ENCODE measurements at regions not wholly inside any gene's neighbourhood (a gene's known extent, or its start where the extent isn't known, plus 50 kb on each side); places are given as distances from the start of the nearest gene placed in this dataset.

DNA sequence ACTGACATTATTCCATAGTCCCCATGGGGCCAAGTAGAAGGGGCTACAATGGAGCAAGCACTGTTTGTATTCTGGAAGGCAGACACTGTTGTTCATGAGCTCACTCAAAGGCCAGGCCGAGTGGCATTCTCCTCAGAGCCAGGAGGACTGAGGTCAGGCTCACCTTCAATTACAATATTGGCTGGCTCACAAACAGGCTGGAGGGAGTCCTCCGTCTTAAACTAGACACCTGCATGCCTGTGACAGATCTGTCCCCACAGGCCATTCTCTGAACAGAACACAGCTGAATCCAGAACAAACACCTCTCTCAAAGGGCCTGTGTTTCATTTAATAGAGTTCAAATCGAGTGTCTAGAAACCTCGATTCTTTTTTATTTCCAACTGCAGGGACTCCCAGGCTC is 347.4 kb upstream of the PPP2R3A start:
- ATAC-seq (replicated peaks in 1 of 2) (no peak), DNase-seq (no peak)
- Mint-ChIP-seq H3K9me3 (peaks cover 2 to 5% of the 10 kb centered on the region in 2 donors), H3K4me1 (ENCODE audit: low read depth) (no peaks in the 10 kb centered on the region), H3K4me3 (no peak overlapping the region), H3K36me3 (ENCODE audit: insufficient read depth in 2 of 2) (peaks cover 0 to 2% of the 10 kb centered on the region in 2 donors), H3K27ac (no peak overlapping the region), H3K27me3 (ENCODE audit: low read depth) (no peaks in the 10 kb centered on the region)

DNA sequence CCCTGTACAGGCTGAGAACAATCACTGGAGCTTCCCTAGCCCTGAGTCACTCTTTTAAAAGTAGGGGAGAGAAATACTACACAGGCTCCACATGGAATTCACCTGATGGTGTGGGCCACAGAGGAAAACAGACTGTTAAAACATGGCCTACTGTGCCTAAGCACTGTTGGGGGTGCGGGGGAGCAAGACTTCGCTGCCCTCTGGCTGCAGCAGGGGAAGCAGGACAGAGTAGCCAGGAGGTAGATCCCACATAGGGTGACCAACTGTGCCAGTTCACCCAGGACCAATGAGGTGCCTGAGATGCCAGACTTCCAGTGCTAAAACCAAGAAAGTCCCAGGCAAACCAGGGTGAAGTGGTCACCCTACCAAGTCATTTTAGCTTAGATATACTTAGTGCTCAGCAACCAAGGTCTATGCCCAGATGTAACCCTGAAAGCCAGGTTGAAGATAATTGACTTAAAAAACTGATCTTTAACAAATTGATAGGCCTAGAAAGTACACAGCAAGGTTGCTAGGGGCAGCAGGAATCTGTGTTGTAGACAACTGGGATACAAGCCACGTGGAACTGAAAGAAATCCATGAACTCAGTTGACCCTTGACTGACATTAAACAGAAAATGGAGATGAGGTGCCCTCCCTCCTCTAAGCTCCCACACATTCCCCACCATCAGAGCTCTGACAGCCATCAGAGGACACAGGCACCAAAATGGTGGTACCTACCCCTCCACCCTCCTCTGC is 344.2 kb upstream of the PPP2R3A start:
- peaks cover 0 to 1% of the 10 kb centered on the region in 2 donors for H3K36me3 Mint-ChIP-seq (ENCODE audit: insufficient read depth in 2 of 2)
- H3K27me3 Mint-ChIP-seq (ENCODE audit: low read depth), result no peaks in the 10 kb centered on the region
- H3K27ac Mint-ChIP-seq, result no peak overlapping the region
- ATAC-seq (replicated peaks in 1 of 2) (no peak), DNase-seq (no peak)
- H3K9me3 Mint-ChIP-seq, result peaks cover 0 to 2% of the 10 kb centered on the region in 2 donors
- no peak overlapping the region for H3K4me3 Mint-ChIP-seq
- no peaks in the 10 kb centered on the region for H3K4me1 Mint-ChIP-seq (ENCODE audit: low read depth)

DNA sequence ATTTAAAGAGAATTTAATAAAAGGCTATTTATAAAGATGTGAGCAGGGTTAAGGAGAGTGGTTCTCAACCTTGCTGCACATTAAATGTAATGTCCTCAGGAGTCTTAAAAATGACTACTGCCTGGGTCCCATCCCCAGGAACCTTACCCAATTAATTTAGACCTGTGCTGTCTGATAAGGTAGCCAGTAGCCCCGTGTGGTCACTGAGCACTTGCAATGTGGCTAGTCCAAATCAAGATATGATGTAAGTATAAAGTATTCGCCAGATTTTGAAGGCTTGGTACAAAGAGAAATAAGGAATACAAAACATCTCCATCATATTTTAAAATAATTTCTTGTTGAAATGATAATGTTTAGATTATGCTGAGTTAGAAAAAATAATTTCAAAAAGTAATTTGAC is 343.3 kb upstream of the PPP2R3A start:
- Mint-ChIP-seq H3K27ac (no peak overlapping the region), H3K9me3 (no peaks in the 10 kb centered on the region), H3K36me3 (ENCODE audit: insufficient read depth in 2 of 2) (no peaks in the 10 kb centered on the region), H3K4me1 (ENCODE audit: low read depth) (no peaks in the 10 kb centered on the region), H3K4me3 (no peak overlapping the region), H3K27me3 (ENCODE audit: low read depth) (no peaks in the 10 kb centered on the region)
- DNase-seq, result no peak
- ATAC-seq (replicated peaks in 1 of 2), result no peak

DNA sequence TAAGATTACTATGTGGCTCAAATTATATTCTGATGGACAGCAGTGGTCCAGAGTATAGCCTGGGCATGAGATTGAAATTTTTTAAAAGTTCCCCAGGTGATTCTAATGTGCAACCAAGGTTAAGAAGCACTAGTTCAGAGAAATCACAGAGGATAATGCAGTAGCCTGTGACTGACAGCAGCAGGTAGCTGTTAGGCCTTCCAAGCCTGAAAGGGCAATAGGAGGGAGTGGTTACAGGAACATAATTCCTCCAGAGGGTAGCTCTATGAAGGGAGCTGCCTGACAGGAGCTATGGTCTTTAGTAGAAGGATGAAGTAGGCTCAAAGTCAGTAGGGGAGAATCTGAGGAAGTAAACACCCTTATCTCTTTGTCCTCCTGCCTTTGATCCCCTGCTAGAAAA is 342.9 kb upstream of the PPP2R3A start:
- no peaks in the 10 kb centered on the region for H3K9me3 Mint-ChIP-seq

DNA sequence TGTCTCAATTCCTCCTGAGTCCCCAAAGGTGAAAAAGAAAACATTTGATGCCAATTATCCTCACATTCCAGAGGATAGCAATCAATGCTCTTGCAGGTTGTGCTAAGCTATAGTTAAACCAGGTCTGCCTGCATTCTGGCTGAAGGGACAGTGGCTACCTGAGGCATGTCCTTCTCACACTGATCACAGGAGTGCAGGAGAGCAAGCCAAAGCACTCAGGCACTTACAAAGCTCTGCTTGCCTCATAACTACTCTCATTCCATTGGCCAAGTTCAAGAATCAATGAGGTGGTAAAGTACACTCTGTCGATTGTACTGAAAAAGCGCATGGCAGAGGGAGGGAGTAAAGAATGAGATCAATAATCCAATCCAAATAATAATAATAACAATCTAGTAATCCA is 342.0 kb upstream of the PPP2R3A start:
- Mint-ChIP-seq H3K4me3 (no peak overlapping the region), H3K36me3 (ENCODE audit: insufficient read depth in 2 of 2) (no peaks in the 10 kb centered on the region), H3K9me3 (no peaks in the 10 kb centered on the region), H3K27me3 (ENCODE audit: low read depth) (no peaks in the 10 kb centered on the region), H3K27ac (no peak overlapping the region), H3K4me1 (ENCODE audit: low read depth) (no peaks in the 10 kb centered on the region)
- no peak for DNase-seq
- ATAC-seq (replicated peaks in 1 of 2), result no peak

More for the DNA sequence above, 342.9 kb upstream of the PPP2R3A start:
- Mint-ChIP-seq H3K27me3 (ENCODE audit: low read depth) (no peaks in the 10 kb centered on the region), H3K4me3 (no peak overlapping the region), H3K4me1 (ENCODE audit: low read depth) (no peaks in the 10 kb centered on the region), H3K36me3 (ENCODE audit: insufficient read depth in 2 of 2) (no peaks in the 10 kb centered on the region), H3K27ac (no peak overlapping the region)
- ATAC-seq (replicated peaks in 1 of 2) (no peak), DNase-seq (no peak)

DNA sequence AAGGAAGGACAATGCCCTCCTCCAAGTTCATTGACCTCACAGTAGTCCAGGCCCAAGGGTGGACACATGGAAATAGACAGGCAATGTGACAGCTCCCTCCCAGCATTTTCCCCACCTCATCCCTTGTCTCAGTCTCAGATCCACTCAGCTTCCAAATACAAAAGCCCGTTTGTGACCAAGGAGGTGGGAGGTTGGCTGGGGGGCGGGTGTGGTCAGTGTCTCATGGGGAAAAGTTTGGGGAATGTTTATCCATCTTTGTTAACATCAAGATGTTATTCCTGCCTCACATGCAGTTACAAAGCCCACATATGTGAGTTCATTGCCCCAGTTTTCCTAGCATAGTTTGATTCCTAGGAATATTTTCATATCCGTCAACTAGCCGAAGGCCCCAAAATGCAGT is 338.5 kb upstream of the PPP2R3A start:
- Mint-ChIP-seq H3K27ac (no peak overlapping the region), H3K9me3 (no peaks in the 10 kb centered on the region), H3K27me3 (ENCODE audit: low read depth) (no peaks in the 10 kb centered on the region), H3K4me3 (no peak overlapping the region), H3K4me1 (ENCODE audit: low read depth) (no peaks in the 10 kb centered on the region), H3K36me3 (ENCODE audit: insufficient read depth in 2 of 2) (no peaks in the 10 kb centered on the region)
- DNase-seq (no peak), ATAC-seq (replicated peaks in 1 of 2) (no peak)

DNA sequence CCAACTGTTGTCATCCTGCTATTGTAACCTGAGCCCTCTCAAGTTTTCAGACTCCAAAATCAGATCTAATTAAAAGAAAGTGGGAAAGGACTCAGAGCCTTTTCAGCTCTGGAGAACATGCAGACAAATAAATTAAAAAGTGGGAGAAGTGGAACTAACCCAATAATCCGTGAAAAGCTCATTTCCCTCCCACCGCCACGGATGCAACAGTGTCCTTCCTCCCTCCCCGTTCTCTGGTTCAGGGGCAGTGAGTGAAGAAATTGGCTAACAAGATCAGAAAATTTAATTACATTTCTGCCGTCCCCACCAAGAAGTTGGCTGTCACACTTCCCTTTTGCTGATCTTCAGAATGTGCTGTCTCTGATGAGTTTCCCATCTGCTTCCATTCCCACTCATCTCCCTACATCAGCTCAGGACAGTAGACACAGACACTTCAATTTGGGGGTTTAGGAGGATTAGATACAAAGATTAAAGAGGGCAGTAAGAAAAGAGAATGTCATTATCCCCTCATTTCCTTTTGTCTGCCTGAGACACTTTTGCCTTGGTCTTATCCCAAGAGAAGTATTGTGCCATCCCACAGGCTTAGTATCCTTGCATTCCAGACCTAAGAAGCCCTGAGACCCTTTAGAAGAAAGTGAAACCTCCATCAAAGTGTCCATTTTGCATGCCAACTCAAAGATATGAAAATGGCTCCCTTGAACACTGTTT is 335.7 kb upstream of the PPP2R3A start:
- no peaks in the 10 kb centered on the region for H3K27me3 Mint-ChIP-seq (ENCODE audit: low read depth)
- ATAC-seq (replicated peaks in 1 of 2), result no peak
- H3K4me3 Mint-ChIP-seq, result no peak overlapping the region
- no peak overlapping the region for H3K27ac Mint-ChIP-seq
- no peak for DNase-seq
- no peaks in the 10 kb centered on the region for H3K36me3 Mint-ChIP-seq (ENCODE audit: insufficient read depth in 2 of 2)
- H3K4me1 Mint-ChIP-seq (ENCODE audit: low read depth), result no peaks in the 10 kb centered on the region
- H3K9me3 Mint-ChIP-seq, result no peaks in the 10 kb centered on the region

DNA sequence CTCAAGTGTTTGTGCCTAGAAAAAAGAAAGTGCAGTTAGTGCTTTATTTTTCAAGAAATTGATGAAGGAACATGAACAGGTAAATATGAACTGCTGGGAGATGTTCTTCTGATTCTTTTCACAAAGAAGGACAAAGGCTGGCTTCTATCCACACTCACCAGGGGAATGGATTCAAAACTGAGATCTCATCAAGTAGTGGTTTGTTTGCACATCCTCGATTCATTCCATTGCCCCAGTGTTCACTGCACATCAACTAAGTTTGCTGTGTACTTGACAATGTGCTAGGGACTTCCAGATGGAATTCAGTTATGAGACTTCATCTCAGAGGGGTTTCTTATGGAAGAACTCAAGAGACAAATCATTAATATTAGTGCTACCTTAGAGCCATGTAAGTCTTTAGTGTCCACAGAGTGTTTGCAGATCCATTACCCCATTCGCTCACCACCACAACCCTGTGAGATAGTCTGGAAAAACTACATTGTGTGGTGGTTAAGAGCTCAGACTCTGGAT is 332.9 kb upstream of the PPP2R3A start:
- Mint-ChIP-seq H3K27ac (no peak overlapping the region), H3K27me3 (ENCODE audit: low read depth) (no peaks in the 10 kb centered on the region), H3K4me3 (no peak overlapping the region), H3K4me1 (ENCODE audit: low read depth) (no peaks in the 10 kb centered on the region), H3K36me3 (ENCODE audit: insufficient read depth in 2 of 2) (no peaks in the 10 kb centered on the region), H3K9me3 (peaks cover 1 to 3% of the 10 kb centered on the region in 2 donors)
- ATAC-seq (replicated peaks in 1 of 2), result no peak
- no peak for DNase-seq

DNA sequence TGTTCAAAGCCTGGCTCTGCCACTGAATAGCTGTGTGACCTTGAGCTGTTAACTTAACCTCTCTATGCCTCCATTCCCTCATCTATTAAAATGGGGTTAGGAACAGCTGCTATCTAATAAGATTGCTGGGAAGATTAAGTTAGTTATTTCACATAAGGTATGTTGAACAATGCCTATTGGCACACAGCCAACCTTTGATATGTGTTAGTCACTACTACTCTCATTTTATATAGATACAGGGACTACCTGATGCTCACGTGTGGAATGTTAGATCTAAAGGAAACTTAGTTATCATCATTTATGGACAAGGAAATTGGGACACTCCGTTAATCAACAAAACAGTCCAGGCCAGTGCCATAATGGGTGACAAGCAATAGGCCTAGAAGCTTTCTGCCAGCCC is 332.4 kb upstream of the PPP2R3A start:
- H3K4me3 Mint-ChIP-seq, result no peak overlapping the region
- H3K9me3 Mint-ChIP-seq, result peaks cover 1 to 3% of the 10 kb centered on the region in 2 donors

DNA sequence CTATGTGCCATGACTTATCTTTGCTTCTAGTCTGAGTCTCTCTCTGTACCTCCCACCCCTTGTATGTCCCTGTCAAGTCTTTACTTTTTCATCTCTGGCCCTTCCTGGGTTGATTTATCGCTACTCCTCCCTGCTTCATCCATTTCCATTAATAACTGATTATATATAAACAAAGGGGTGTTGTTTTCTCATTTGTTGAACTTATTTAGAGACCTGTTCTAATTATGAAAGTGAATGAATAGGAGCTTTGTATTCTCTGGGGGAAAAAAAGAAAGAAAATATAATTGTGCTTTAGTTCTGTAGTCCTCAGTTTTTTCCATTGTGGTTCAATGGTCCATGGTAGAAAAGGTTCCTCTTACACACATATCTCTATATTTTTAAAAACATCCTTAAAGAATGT is 328.9 kb upstream of the PPP2R3A start:
- ATAC-seq (replicated peaks in 1 of 2) (no peak), DNase-seq (no peak)
- Mint-ChIP-seq H3K27ac (no peak overlapping the region), H3K27me3 (ENCODE audit: low read depth) (no peaks in the 10 kb centered on the region), H3K4me1 (ENCODE audit: low read depth) (no peaks in the 10 kb centered on the region), H3K9me3 (peaks cover 3 to 4% of the 10 kb centered on the region in 2 donors), H3K4me3 (no peak overlapping the region), H3K36me3 (ENCODE audit: insufficient read depth in 2 of 2) (no peaks in the 10 kb centered on the region)

More for the DNA sequence above, 332.4 kb upstream of the PPP2R3A start:
- Mint-ChIP-seq H3K27me3 (ENCODE audit: low read depth) (no peaks in the 10 kb centered on the region), H3K36me3 (ENCODE audit: insufficient read depth in 2 of 2) (no peaks in the 10 kb centered on the region), H3K27ac (no peak overlapping the region), H3K4me1 (ENCODE audit: low read depth) (no peaks in the 10 kb centered on the region)
- ATAC-seq (replicated peaks in 1 of 2) (no peak), DNase-seq (no peak)

DNA sequence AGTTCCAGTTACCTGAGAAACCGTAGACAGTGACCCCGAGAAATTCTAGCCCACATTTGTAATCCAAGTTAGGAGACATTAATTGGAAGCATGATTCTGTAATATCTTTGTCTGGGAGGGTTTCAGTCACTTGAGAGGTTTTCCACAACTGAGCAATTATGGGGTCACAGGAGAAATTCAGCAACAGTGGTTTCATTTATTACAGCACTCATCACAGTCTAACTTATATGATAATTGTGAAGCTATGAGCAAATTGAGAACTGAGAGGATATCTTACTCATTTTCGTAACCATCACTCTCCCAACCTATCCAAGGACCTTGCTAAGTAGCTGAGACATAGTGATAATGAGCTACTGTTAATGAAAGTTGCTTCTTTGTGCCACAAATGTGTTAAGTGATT is 328.5 kb upstream of the PPP2R3A start:
- DNase-seq (no peak), ATAC-seq (replicated peaks in 1 of 2) (no peak)
- H3K27ac Mint-ChIP-seq, result no peak overlapping the region
- H3K4me3 Mint-ChIP-seq, result no peak overlapping the region
- H3K27me3 Mint-ChIP-seq (ENCODE audit: low read depth), result no peaks in the 10 kb centered on the region
- no peaks in the 10 kb centered on the region for H3K4me1 Mint-ChIP-seq (ENCODE audit: low read depth)
- peaks cover 3 to 4% of the 10 kb centered on the region in 2 donors for H3K9me3 Mint-ChIP-seq
- H3K36me3 Mint-ChIP-seq (ENCODE audit: insufficient read depth in 2 of 2), result no peaks in the 10 kb centered on the region

DNA sequence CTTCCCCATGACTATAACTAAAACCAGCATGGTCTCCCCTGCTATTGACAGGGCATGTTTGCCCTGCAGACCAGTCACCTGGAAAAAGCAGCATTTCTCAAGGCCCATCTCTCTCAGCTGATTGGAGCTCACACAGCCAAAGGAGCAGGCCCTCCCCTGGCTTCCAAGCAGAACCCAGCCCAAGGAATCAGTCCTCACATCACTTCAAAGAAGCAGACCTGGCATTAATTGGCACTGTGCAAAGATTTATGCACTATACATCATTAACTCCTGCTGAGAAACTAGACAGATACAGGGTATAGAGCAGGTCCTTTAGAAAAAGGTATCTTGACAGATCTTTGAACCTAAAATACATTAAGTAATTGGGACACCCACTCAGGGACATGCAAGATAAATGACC is 323.8 kb upstream of the PPP2R3A start:
- no peak overlapping the region for H3K27ac Mint-ChIP-seq
- H3K36me3 Mint-ChIP-seq (ENCODE audit: insufficient read depth in 2 of 2), result no peaks in the 10 kb centered on the region
- DNase-seq (no peak), ATAC-seq (replicated peaks in 1 of 2) (no peak)
- no peaks in the 10 kb centered on the region for H3K4me1 Mint-ChIP-seq (ENCODE audit: low read depth)
- H3K9me3 Mint-ChIP-seq, result peaks cover 0 to 3% of the 10 kb centered on the region in 2 donors
- no peaks in the 10 kb centered on the region for H3K27me3 Mint-ChIP-seq (ENCODE audit: low read depth)
- no peak overlapping the region for H3K4me3 Mint-ChIP-seq

DNA sequence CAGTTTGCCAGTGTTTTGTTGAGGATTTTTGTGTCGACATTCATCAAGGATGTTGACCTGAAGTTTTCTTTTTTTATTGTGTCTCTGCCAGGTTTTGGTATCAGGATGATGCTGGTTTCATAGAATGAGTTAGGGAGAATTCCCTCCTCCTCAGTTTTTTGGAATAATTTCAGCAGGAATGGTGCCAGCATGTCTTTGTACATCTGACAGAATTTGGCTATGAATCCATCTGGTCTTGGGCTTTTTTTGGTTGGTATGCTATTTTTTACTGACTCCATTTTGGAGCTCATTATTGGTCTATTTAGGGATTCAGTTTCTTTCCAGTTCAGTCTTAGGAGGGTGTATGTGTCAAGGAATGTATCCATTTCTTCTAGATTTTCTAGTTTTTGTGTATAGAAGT is 320.0 kb upstream of the PPP2R3A start:
- no peak overlapping the region for H3K4me3 Mint-ChIP-seq
- ATAC-seq (replicated peaks in 1 of 2), result no peak

More for the DNA sequence above, 320.0 kb upstream of the PPP2R3A start:
- H3K4me1 Mint-ChIP-seq (ENCODE audit: low read depth), result no peaks in the 10 kb centered on the region
- no peak for DNase-seq
- H3K27ac Mint-ChIP-seq, result no peak overlapping the region
- peaks cover 3% of the 10 kb centered on the region in 2 donors for H3K9me3 Mint-ChIP-seq
- H3K27me3 Mint-ChIP-seq (ENCODE audit: low read depth), result no peaks in the 10 kb centered on the region
- H3K36me3 Mint-ChIP-seq (ENCODE audit: insufficient read depth in 2 of 2), result no peaks in the 10 kb centered on the region

All from activated T-cell treated with anti-CD3 and anti-CD28 coated beads, Interleukin-2, amount 50 U/mL, for 72 hours (primary cell).